T-cell (primary cell): ENCODE measurements at regions not wholly inside any gene's neighbourhood (a gene's known extent, or its start where the extent isn't known, plus 50 kb on each side); places are given as distances from the start of the nearest gene placed in this dataset.

ENCODE experiments used
- ATAC-seq, 4 experiments: fragments of 200-7000 bp in 3 of 4; fragments of 150-1000 bp in 1 of 4; cut with Tn5 transposase; replicated peaks in 1 of 4; 1 replicate in 3 of 4; 2 replicates in 1 of 4; pipeline ENCODE4 v1.10.0; 2021; ENCODE audit warnings: moderate library complexity in 3 of 4, mild to moderate bottlenecking in 2 of 4, moderate number of reproducible peaks in 1 of 4
- CTCF ChIA-PET, 2 donors: fragments of 300-600 bp; sonication (Branson Sonifier 250); formaldehyde crosslinking; loops; one replicate each; lab custom pipeline; 2022; ENCODE audit warnings: antibody characterized with exemption in 2 of 2; lab: Charles Lee
- POLR2A ChIA-PET, 2 donors: fragments of 300-600 bp; sonication (Branson Sonifier 250); formaldehyde crosslinking; loops; one replicate each; lab custom pipeline; 2022; ENCODE audit warnings: antibody characterized with exemption in 2 of 2; lab: Charles Lee
- DNase-seq, 35 experiments: peaks; one replicate each; pipeline versions ENCODE4 v3.0.0 to v3.0.0-alpha.2; 2013 to 2023
- H3K27ac ChIP-seq: one replicate; pipeline ENCODE4 v1.5.1; 2013; ENCODE audit warnings: low read length
- H3K27me3 ChIP-seq, 2 experiments: replicated peaks in 1 of 2; 1 replicate in 1 of 2; 2 replicates in 1 of 2; pipeline versions ENCODE4 v1.6.1 to v1.7.0; 2013; ENCODE audit warnings: low read length in 1 of 2, mixed read lengths in 1 of 2; ENCODE audit not compliant: control insufficient read depth in 2 of 2, insufficient read depth in 2 of 2; ENCODE audit errors: extremely low read depth in 1 of 2
- H3K36me3 ChIP-seq, 2 donors: 1 replicate in 1 of 2; 2 replicates in 1 of 2; pipeline versions ENCODE4 v1.6.1 to v1.7.0; 2013; ENCODE audit warnings: low read length in 1 of 2; ENCODE audit not compliant: control insufficient read depth in 2 of 2, insufficient read depth in 1 of 2; ENCODE audit errors: extremely low read depth in 1 of 2
- H3K4me1 ChIP-seq, 2 experiments: 1 replicate in 1 of 2; 2 replicates in 1 of 2; pipeline versions ENCODE4 v1.6.1 to v1.7.0; 2013; ENCODE audit warnings: low read length in 2 of 2, mixed read lengths in 1 of 2; ENCODE audit not compliant: insufficient read depth in 2 of 2, control insufficient read depth in 1 of 2; ENCODE audit errors: extremely low read depth in 1 of 2
- H3K4me3 ChIP-seq, 2 donors: 1 replicate in 1 of 2; 2 replicates in 1 of 2; pipeline versions ENCODE4 v1.5.1 to v1.7.0; 2013; ENCODE audit warnings: mild to moderate bottlenecking in 2 of 2, low read length in 1 of 2, moderate library complexity in 1 of 2; ENCODE audit not compliant: control insufficient read depth in 1 of 2; ENCODE audit errors: extremely low read depth in 1 of 2
- H3K9me3 ChIP-seq: 2 replicates; pipeline ENCODE4 v1.7.0; 2013
- H3K27ac Mint-ChIP-seq, 2 donors: one replicate each; pipeline ENCODE4 v1.8.0; 2020 to 2021; ENCODE audit warnings: mild to moderate bottlenecking in 2 of 2, mixed read lengths in 2 of 2
- H3K27me3 Mint-ChIP-seq, 2 donors: one replicate each; pipeline ENCODE4 v1.8.0; 2021 to 2022; ENCODE audit warnings: mixed read lengths in 2 of 2
- H3K36me3 Mint-ChIP-seq: one replicate; pipeline ENCODE4 v1.8.0; 2021; ENCODE audit warnings: mixed read lengths
- H3K4me1 Mint-ChIP-seq, 3 donors: one replicate each; pipeline ENCODE4 v1.8.0; 2020 to 2022; ENCODE audit warnings: mixed read lengths in 3 of 3, mild to moderate bottlenecking in 1 of 3
- H3K4me3 Mint-ChIP-seq, 3 donors: one replicate each; pipeline ENCODE4 v1.8.0; 2020 to 2022; ENCODE audit warnings: mild to moderate bottlenecking in 3 of 3, mixed read lengths in 3 of 3, moderate library complexity in 3 of 3
- H3K9me3 Mint-ChIP-seq, 3 donors: one replicate each; pipeline ENCODE4 v1.8.0; 2020 to 2022; ENCODE audit warnings: mixed read lengths in 3 of 3
- WGBS: methylation state at CpG from one replicate; pipeline ENCODE4 v1.1.5; 2013; ENCODE audit warnings: missing lambda C conversion rate; ENCODE audit not compliant: insufficient coverage; 5-methylcytosine and 5-hydroxymethylcytosine counted together

DNA sequence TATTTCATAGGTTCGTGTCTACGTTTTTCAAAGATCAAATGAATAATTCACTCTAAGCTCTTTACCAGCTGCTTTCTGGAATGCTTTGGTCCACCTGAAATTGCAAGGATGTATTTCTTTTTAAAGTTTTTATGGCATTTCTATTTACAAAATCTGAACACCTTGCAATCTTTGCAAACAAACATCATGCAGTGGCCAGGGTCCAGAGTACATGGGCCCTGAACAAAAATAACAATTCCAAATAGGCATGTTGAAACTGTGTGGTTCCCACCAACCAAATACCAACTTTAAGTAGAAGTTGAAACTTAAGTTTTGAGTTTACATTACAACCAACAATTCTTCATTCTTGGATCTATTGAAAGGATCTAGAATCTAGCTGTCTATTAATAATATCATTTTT is 180.1 kb upstream of the FTMT start:
- no peak overlapping the region for H3K4me3 Mint-ChIP-seq
- Histone ChIP-seq H3K36me3 (no peaks in the 10 kb centered on the region), H3K4me3 (no peak overlapping the region), H3K27ac (no peak overlapping the region), H3K9me3 (no peaks in the 10 kb centered on the region), H3K27me3 (no peaks in the 10 kb centered on the region), H3K4me1 (no peaks in the 10 kb centered on the region)
- H3K36me3 Mint-ChIP-seq: no peaks in the 10 kb centered on the region
- ChIA-PET CTCF (no interaction called here), POLR2A (no interaction called here)
- no peak for DNase-seq
- no CpG with 5 or more reads among the region's 2 CpGs for WGBS
- H3K4me1 Mint-ChIP-seq: no peaks in the 10 kb centered on the region
- H3K27me3 Mint-ChIP-seq: no peaks in the 10 kb centered on the region
- H3K27ac Mint-ChIP-seq: no peak overlapping the region
- no peak for ATAC-seq
- peaks cover 4 to 19% (median 16%) of the 10 kb centered on the region in 3 donors for H3K9me3 Mint-ChIP-seq

DNA sequence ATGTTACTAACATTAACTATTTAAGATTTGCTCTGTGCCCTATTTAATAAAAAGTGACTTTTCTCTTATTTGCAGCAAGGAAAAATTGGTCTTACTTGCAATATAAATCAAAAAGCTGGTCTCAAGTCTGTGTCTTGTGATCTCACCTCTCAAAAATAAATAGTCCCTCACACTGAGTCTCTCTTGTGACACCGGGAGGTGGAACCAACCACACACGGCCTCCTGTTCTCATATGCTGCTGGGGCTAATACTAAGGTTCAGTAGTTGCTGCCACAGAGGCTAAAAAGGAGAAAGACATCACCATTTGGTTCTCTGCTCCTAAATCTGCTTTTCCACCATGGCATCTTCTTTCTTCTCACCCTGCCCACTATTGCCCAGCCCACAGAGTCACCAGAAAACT is 175.8 kb upstream of the FTMT start:
- ChIA-PET POLR2A (no interaction called here), CTCF (interaction anchor here in 1 of 2 donors (0.5 kb wide), 1 partner anchor 683 kb away, joined by 6 read pairs; no protein-coding TSS in a partner anchor)
- Mint-ChIP-seq H3K36me3 (no peaks in the 10 kb centered on the region), H3K27ac (no peak overlapping the region), H3K9me3 (peaks cover 8 to 9% (median 9%) of the 10 kb centered on the region in 3 donors), H3K4me1 (no peaks in the 10 kb centered on the region), H3K4me3 (no peak overlapping the region), H3K27me3 (no peaks in the 10 kb centered on the region)
- Histone ChIP-seq H3K9me3 (no peaks in the 10 kb centered on the region), H3K4me3 (no peak overlapping the region), H3K27ac (no peak overlapping the region), H3K36me3 (no peaks in the 10 kb centered on the region), H3K4me1 (no peaks in the 10 kb centered on the region), H3K27me3 (no peaks in the 10 kb centered on the region)
- DNase-seq (no peak), ATAC-seq (no peak)
- WGBS: 40% methylated on average over 1 of the region's 2 CpGs

DNA sequence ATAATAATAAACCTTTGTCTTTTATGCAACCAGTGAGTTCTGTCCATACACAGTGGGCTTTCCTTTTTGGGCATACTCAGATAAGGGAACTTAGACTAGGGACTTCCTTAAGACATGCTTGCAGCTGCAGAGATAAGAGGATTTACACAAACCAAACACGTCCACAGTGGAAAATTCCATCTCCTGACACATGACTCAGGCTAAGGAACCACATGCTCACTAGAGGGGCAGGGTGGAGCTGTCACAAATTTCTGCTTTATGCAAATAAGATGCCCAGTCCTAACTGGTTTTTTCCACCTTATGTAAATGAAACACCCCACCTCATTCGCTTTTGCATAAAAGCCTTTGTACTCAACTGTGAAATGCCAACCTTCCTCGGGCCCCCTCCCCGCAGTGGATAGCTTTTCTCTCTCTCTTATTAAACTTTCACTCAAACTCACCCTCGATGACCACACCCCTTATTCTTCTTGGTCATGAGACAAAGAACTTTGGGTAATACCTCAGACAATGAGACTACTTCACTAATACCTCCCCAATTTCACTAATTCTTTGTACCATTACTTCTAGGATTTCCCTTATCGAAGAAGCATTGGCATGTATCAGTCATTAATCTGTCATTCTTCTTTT is 170.3 kb upstream of the FTMT start:
- Histone ChIP-seq H3K36me3 (no peaks in the 10 kb centered on the region), H3K27ac (no peak overlapping the region), H3K4me3 (no peak overlapping the region), H3K9me3 (no peaks in the 10 kb centered on the region), H3K27me3 (no peaks in the 10 kb centered on the region), H3K4me1 (no peaks in the 10 kb centered on the region)
- ChIA-PET POLR2A (no interaction called here), CTCF (no interaction called here)
- H3K27me3 Mint-ChIP-seq: no peaks in the 10 kb centered on the region
- DNase-seq: no peak
- WGBS: 71% methylated on average over 6 of the region's 6 CpGs
- ATAC-seq: no peak
- H3K4me1 Mint-ChIP-seq: no peaks in the 10 kb centered on the region
- H3K27ac Mint-ChIP-seq: no peak overlapping the region
- no peak overlapping the region for H3K4me3 Mint-ChIP-seq
- H3K9me3 Mint-ChIP-seq: peaks cover 7 to 17% (median 15%) of the 10 kb centered on the region in 3 donors
- no peaks in the 10 kb centered on the region for H3K36me3 Mint-ChIP-seq

DNA sequence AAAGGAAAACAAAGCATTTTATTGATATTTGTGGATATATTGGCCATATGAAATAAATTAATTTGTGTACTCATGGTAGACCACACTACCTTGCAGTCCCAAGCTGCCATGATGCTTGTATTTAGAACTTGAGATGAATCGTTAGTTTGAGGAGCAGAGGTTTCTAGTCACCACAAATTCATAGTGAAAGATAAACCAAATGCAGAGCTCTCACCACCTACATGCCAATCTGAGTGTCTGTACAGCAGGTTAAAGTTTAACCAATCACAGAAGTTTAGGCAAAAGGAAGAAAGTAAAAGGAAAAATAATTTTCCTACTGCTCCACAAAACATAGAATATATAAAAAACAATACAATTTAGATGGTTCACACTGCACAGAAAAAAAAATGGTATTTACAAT is 163.6 kb upstream of the FTMT start:
- CTCF ChIA-PET: no interaction called here
- DNase-seq (no peak), ATAC-seq (no peak)
- Mint-ChIP-seq H3K9me3 (peaks cover under 1 to 6% (median 4%) of the 10 kb centered on the region in 3 donors), H3K27ac (no peak overlapping the region), H3K4me1 (no peaks in the 10 kb centered on the region), H3K27me3 (no peaks in the 10 kb centered on the region), H3K36me3 (no peaks in the 10 kb centered on the region), H3K4me3 (no peak overlapping the region)
- no peaks in the 10 kb centered on the region for H3K36me3 ChIP-seq
- no CpG with 5 or more reads among the region's 1 CpG for WGBS
- POLR2A ChIA-PET: no interaction called here
- H3K9me3 ChIP-seq: no peaks in the 10 kb centered on the region
- no peak overlapping the region for H3K4me3 ChIP-seq
- H3K4me1 ChIP-seq: no peaks in the 10 kb centered on the region
- no peaks in the 10 kb centered on the region for H3K27me3 ChIP-seq
- H3K27ac ChIP-seq: no peak overlapping the region

DNA sequence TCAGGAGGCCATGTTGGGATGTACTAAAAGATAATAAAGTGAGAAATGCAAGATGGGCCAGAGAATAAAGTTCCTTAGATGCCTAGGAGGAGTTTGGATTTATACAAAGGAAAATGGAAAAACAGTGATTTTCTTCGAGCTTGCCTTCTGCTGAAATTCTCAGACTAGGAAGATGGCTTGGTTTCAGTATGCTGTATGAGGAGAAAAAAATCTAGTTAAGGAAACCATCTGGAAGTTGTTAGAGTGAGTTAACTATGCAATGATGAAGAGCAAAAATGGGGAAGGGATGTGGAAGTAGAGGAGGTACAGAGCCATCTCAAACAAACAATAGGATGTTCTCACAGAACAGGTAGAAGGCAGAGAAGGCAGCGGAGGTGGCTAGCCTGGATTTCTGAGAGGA is 162.9 kb upstream of the FTMT start:
- Mint-ChIP-seq H3K36me3 (no peaks in the 10 kb centered on the region), H3K4me1 (no peaks in the 10 kb centered on the region), H3K27ac (no peak overlapping the region), H3K9me3 (peaks cover 0 to 6% (median 4%) of the 10 kb centered on the region in 3 donors), H3K27me3 (no peaks in the 10 kb centered on the region), H3K4me3 (no peak overlapping the region)
- POLR2A ChIA-PET: no interaction called here
- DNase-seq (no peak), ATAC-seq (no peak)
- Histone ChIP-seq H3K9me3 (no peaks in the 10 kb centered on the region), H3K4me1 (no peaks in the 10 kb centered on the region), H3K27ac (no peak overlapping the region), H3K4me3 (no peak overlapping the region), H3K36me3 (no peaks in the 10 kb centered on the region), H3K27me3 (no peaks in the 10 kb centered on the region)
- 86% methylated on average over 1 of the region's 2 CpGs for WGBS
- CTCF ChIA-PET: no interaction called here

DNA sequence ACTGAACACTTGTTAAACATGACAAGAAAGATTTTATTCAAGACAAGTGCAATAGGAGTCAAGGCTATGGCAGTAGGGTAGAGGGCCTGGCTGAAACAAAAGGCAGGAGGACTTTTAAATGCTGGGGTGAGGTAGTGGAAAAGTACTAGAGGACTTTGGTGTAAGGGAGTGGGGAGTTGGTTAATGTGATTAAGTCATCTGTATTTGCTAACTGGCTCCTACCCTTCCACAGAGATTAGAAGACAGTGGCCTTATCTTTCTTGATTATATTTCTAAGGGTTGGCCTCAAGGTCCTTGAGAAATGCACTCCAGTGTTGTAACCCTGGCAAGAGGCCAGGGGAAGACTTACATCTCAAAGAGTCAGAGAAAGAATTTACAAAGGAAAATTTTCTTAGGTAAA is 160.2 kb upstream of the FTMT start:
- Histone ChIP-seq H3K27ac (no peak overlapping the region), H3K4me1 (no peaks in the 10 kb centered on the region), H3K9me3 (no peaks in the 10 kb centered on the region), H3K27me3 (no peaks in the 10 kb centered on the region), H3K4me3 (no peak overlapping the region), H3K36me3 (no peaks in the 10 kb centered on the region)
- Mint-ChIP-seq H3K9me3 (peaks cover 0 to 6% (median 4%) of the 10 kb centered on the region in 3 donors), H3K4me1 (no peaks in the 10 kb centered on the region), H3K4me3 (no peak overlapping the region), H3K27me3 (no peaks in the 10 kb centered on the region), H3K36me3 (no peaks in the 10 kb centered on the region), H3K27ac (no peak overlapping the region)
- ChIA-PET POLR2A (no interaction called here), CTCF (no interaction called here)
- no peak for DNase-seq
- ATAC-seq: no peak

DNA sequence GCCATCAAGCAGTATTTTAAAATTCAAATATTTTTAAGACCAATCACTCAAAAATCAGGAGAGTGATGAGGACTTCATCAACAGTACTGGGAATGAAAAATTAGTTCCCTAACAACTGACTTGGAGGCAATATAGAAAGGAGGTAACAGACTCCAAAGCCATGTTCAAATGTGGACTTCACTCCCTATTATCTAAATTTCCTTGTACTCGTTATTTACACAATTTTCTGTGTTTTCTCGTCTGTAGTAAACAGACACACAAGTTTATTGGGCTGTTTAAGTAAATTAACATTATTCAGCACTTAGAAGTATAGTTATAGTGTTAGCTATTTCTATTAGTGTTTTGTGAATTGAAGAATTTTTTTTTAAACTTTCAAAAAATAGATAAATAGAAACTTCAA is 159.5 kb upstream of the FTMT start:
- H3K27ac ChIP-seq: no peak overlapping the region
- H3K4me1 Mint-ChIP-seq: no peaks in the 10 kb centered on the region
- ChIA-PET POLR2A (no interaction called here), CTCF (no interaction called here)
- no peaks in the 10 kb centered on the region for H3K27me3 ChIP-seq
- H3K9me3 ChIP-seq: no peaks in the 10 kb centered on the region
- no CpG with 5 or more reads among the region's 2 CpGs for WGBS
- H3K4me1 ChIP-seq: no peaks in the 10 kb centered on the region
- DNase-seq (no peak), ATAC-seq (no peak)
- no peaks in the 10 kb centered on the region for H3K36me3 Mint-ChIP-seq
- peaks cover 0 to 6% (median 4%) of the 10 kb centered on the region in 3 donors for H3K9me3 Mint-ChIP-seq
- no peaks in the 10 kb centered on the region for H3K36me3 ChIP-seq
- no peaks in the 10 kb centered on the region for H3K27me3 Mint-ChIP-seq
- no peak overlapping the region for H3K4me3 Mint-ChIP-seq
- H3K4me3 ChIP-seq: no peak overlapping the region
- no peak overlapping the region for H3K27ac Mint-ChIP-seq
